ENCODE measurements at regions not wholly inside any gene's neighbourhood (a gene's known extent, or its start where the extent isn't known, plus 50 kb on each side); places are given as distances from the start of the nearest gene placed in this dataset.

- no peak for TF ChIP-seq POLR2A (IDR thresholded peaks at IDR 0.05; ENCODE audit: low read depth)
- no peak for TF ChIP-seq EP300 (IDR thresholded peaks at IDR 0.05)
- TF ChIP-seq POLR2AphosphoS5 (IDR thresholded peaks at IDR 0.05), result no peak
- no peak for TF ChIP-seq CTCF (IDR thresholded peaks at IDR 0.05)
- H3K4me3 ChIP-seq, result no peak overlapping the region
- H3K27me3 ChIP-seq, result no peaks in the 10 kb centered on the region
- no peaks in the 10 kb centered on the region for H3K4me1 ChIP-seq
- H3K9me3 ChIP-seq, result no peaks in the 10 kb centered on the region
- intact Hi-C loops (cut with DNase I), result no loop called here
- 47% methylated on average over 1 of the region's 1 CpG for WGBS
- H3K36me3 ChIP-seq, result no peaks in the 10 kb centered on the region
- DNase-seq (ENCODE audit: extremely low spot score), result no peak
- no peak overlapping the region for H3K27ac ChIP-seq (replicated peaks in 1 of 4)
Observed at GRCh38 chr4:35883108-35883507, 361.2 kb downstream of the ARAP2 start.

GRCh38 chr4:35884714-35885480 lies 359.4 kb downstream of the ARAP2 start:
- Histone ChIP-seq H3K4me1 (no peaks in the 10 kb centered on the region), H3K27ac (replicated peaks in 1 of 4) (no peak overlapping the region), H3K4me3 (no peak overlapping the region), H3K36me3 (no peaks in the 10 kb centered on the region), H3K27me3 (no peaks in the 10 kb centered on the region), H3K9me3 (no peaks in the 10 kb centered on the region)
- DNase-seq (ENCODE audit: extremely low spot score), result no peak
- intact Hi-C loops (cut with DNase I), result no loop called here
- WGBS, result 77% methylated on average over 3 of the region's 3 CpGs
- TF ChIP-seq CTCF (IDR thresholded peaks at IDR 0.05), result no peak
- no peak for TF ChIP-seq POLR2A (IDR thresholded peaks at IDR 0.05; ENCODE audit: low read depth)
- TF ChIP-seq EP300 (IDR thresholded peaks at IDR 0.05), result no peak
- TF ChIP-seq POLR2AphosphoS5 (IDR thresholded peaks at IDR 0.05), result no peak

GRCh38 chr4:35897808-35898207 lies 346.5 kb downstream of the ARAP2 start:
- Histone ChIP-seq H3K4me1 (no peaks in the 10 kb centered on the region), H3K9me3 (no peaks in the 10 kb centered on the region), H3K36me3 (no peaks in the 10 kb centered on the region), H3K27me3 (no peaks in the 10 kb centered on the region), H3K27ac (replicated peaks in 1 of 4) (no peak overlapping the region), H3K4me3 (no peak overlapping the region)
- no peak for TF ChIP-seq POLR2A (IDR thresholded peaks at IDR 0.05; ENCODE audit: low read depth)
- no peak for TF ChIP-seq POLR2AphosphoS5 (IDR thresholded peaks at IDR 0.05)
- TF ChIP-seq EP300 (IDR thresholded peaks at IDR 0.05), result no peak
- DNase-seq (ENCODE audit: extremely low spot score), result no peak
- intact Hi-C loops (cut with DNase I), result no loop called here

- no peaks in the 10 kb centered on the region for H3K4me1 ChIP-seq
- DNase-seq (ENCODE audit: extremely low spot score), result no peak
- TF ChIP-seq POLR2AphosphoS5 (IDR thresholded peaks at IDR 0.05) (no peak), EP300 (IDR thresholded peaks at IDR 0.05) (no peak), POLR2A (IDR thresholded peaks at IDR 0.05; ENCODE audit: low read depth) (no peak), CTCF (IDR thresholded peaks at IDR 0.05) (no peak)
- H3K4me3 ChIP-seq, result no peak overlapping the region
- no peaks in the 10 kb centered on the region for H3K27me3 ChIP-seq
- no peaks in the 10 kb centered on the region for H3K9me3 ChIP-seq
- intact Hi-C loops (cut with DNase I), result no loop called here
- H3K27ac ChIP-seq (replicated peaks in 1 of 4), result no peak overlapping the region
- no peaks in the 10 kb centered on the region for H3K36me3 ChIP-seq
- WGBS, result 64% methylated on average over 10 of the region's 10 CpGs
Observed at GRCh38 chr4:35900286-35901243, 343.7 kb downstream of the ARAP2 start.

- no peaks in the 10 kb centered on the region for H3K4me1 ChIP-seq
- 69% methylated on average over 2 of the region's 2 CpGs for WGBS
- H3K4me3 ChIP-seq, result no peak overlapping the region
- no peak for DNase-seq (ENCODE audit: extremely low spot score)
- H3K27me3 ChIP-seq, result no peaks in the 10 kb centered on the region
- TF ChIP-seq POLR2A (IDR thresholded peaks at IDR 0.05; ENCODE audit: low read depth) (no peak), POLR2AphosphoS5 (IDR thresholded peaks at IDR 0.05) (no peak), EP300 (IDR thresholded peaks at IDR 0.05) (no peak), CTCF (IDR thresholded peaks at IDR 0.05) (no peak)
- H3K36me3 ChIP-seq, result no peaks in the 10 kb centered on the region
- H3K9me3 ChIP-seq, result no peaks in the 10 kb centered on the region
- H3K27ac ChIP-seq (replicated peaks in 1 of 4), result no peak overlapping the region
- intact Hi-C loops (cut with DNase I), result no loop called here
Observed at GRCh38 chr4:35912174-35912573, 332.1 kb downstream of the ARAP2 start.
